HG02840 (cell line): ENCODE measurements at regions not wholly inside any gene's neighbourhood (a gene's known extent, or its start where the extent isn't known, plus 50 kb on each side); places are given as distances from the start of the nearest gene placed in this dataset.
"Not testable (repeated sequence)": the region's sequence is repeated elsewhere in the genome, so short reads cannot be mapped to it uniquely, and the experiment has no call there.

ENCODE experiments used
- ATAC-seq: cut with Tn5 transposase; IDR thresholded peaks from one replicate; pipeline ENCODE4 v1.9.1; 2021; ENCODE audit warnings: mild to moderate bottlenecking, moderate library complexity, moderate number of reproducible peaks; ENCODE audit not compliant: unreplicated experiment, low FRiP score

DNA sequence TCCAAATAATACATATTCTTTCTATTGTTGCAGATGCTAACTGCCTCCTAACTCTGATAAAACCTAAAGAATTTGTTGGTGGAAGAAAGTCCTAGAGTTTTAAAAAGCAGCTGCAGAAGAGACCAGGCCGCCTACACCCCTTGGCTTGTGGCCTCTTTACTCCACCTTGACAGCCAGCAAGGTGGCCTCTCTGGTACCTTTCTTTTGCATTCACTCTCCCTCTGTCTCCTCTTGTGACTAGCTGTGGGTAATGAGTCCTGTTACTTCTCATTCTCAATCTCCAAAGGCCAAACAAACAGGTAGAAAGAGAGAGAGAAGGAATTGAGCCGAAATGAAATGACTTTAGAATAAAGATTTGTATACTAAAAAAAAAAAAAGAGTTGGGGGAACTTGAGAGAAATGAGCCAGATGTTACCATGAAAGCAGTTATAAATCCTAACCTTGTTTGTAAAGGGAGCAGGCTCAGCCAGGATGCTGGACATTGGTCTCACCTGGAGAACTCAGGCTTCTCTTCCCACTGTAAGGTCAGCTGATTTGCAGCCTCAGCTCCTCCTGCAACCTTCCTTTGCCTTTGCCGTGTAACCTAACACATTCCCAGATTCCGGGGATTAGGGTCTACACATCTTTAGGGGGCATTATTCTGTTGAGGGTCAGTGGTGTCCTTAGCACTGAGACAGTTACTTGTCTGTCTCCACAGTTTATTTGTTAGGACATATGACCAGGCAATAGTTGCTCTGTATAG is 164.1 kb upstream of the IRF2BP2 start:
- no peak for ATAC-seq

DNA sequence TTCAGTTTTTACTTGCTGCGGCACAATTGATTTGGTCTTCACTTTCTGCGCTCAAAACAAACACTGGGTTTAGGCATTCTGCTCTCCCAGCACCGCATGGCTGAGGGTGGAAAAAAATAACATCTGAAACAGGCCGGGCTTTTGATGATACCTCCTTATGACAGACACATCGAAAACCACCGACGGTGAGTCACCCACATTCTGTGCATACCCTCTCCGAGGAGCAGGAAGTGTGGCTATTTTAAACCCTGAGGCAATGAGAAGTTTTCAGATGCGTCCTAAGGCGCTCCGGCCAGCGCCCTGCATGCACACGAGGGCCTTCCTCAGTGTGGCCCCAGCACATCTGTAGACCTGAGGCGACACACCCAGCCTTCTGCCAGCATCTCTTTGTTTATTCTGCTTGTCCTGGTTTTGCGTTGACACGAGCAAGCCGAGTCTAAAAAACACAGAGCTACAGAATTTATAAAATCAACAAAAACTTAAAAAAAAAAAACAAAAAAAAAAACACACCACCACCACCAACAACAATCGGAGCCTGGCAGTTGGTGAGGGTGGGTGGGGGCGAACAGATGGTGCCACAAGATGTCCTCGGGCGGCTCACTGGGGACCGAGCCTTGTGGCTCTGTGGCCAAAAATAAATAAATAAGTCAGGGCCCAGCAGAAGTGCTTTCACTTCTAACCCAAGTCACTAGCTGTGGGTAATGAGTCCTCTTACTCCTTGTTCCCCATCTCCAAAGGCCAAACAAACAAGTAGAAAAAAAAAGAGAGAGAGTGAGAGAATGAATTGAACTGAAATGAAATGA is 162.6 kb upstream of the IRF2BP2 start:
- peak; percentile 89 for ATAC-seq

DNA sequence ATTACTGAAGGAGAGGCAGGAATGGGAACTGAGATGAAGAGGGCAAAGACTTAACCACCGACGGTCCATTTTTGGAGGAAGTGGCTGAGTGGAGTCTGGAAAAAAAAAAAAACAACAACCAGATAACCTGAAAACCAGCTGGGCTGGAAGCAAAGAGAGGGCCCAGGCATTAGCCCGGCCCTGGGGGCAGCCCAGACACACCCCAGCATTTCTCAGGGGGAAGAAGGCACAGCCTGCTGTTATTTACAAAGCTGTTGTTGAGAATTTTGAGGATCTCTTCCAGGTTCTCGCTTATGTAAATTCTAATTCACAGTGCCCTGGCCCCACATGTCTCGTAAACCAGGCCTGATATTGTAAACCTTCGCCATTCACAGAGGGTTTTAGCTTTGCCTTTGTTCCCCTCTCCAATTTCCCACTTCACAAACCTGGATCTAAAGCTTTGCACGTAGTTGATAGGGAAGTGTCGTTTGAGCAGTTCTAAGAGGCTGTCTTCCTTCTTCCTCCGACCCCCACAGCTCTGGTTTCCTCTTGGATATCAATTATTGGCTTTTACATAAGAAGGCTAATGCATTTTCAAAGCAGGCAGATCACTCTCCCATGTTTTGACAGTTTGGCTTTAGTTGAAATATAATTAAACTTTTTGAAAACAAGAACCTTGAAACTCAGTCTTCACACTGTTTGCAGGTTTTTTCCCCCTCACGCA is 161.8 kb upstream of the IRF2BP2 start:
- no peak for ATAC-seq

DNA sequence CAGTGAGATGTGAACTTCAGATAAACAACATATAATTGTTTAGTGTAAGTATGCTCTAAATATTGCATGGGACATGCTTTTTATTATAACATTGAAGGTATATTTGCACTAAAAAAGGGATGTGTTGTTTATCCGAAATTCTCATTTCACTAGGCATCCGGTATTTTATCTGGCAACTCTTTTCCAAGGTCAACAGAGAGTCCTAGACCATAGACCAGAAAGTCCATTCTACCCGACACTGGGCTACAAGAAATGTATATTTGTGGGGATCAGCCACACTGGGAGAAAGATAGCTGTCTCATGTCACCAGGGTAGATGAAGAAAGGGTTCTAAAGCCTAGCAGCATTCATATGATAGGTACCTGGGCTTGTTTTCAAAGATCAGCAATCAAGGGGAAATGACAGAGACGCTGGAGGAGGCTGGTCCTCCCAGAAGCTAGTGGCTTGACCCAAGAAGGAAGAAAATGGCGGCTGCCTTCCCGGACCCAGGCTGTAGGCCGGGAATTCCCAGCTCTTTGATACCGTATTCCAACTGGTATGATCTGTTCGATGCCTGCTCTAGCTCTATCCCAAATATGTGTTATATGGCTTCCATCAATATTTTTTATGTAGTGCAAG is 161.1 kb upstream of the IRF2BP2 start:
- ATAC-seq, result no peak

DNA sequence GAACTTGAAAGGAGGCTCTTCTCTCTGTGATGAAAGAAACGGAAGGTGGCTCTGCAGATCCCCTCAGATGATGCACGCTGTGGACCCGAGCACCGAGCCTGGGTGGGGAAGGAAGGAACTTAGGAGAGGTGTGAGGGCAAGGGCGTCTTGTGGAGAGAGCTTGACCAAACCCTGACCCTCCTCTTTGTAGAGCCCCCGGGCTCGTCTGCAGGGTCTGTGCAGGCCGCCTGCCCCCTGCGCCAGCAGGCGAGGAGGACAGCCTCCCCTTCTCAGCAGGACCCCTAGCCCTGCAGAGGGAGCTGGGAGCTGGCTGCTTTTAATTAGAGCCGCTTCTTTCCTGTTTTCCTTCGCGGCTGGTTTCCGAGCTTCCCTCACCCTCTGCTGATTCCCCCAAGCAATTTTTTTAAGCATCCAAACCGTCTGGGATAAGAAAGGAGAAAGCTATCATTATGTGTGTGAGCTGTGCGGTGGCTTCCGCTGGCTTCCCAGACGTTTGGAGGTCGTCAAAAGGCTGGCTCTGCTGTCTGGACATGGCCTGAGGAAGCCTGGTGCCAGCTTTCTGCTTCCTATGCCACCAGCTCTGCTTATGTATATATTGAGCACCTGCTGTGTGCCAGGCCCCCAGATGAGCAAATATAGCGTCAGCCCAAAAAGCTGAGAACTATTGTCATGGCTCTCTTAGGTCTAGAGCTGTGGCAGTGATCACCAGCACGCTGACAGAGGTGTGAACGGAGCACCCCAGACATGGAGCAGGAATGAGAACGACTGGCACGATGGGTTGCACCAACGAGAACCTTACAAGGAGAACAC is 160.2 kb upstream of the IRF2BP2 start:
- ATAC-seq, result no peak

DNA sequence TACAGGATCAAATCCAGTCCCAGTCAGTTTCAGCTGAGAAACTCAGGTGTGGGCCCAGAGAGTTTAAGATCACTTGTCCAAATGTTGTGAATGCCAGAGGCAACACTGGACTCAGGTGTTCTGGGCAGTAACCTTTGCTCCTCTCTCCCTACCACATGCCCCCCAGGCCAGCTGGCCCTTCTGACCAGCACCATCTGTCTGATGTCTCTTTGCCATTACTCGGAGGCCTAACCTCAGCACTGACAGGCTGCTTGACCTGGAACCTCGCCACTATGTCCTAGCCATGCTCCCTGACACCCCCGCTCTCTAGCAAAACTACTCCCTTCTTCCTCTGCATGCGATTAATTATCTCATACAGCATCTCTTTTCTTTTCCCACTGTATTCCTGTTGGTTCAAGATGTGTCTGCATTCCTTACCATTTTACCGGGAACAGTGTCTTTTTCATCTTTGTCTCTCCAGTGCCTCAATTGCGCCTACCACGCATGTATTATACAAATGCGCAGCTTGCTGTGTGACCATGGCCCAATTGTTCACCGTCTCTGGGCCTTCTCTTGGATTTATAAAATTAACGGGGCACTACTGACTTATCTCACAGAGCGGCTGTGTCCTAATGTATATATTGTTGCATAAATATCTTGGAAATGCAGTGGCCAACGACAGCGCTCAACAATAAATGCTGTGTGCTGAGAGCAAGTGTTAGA is 159.5 kb upstream of the IRF2BP2 start:
- no peak for ATAC-seq

DNA sequence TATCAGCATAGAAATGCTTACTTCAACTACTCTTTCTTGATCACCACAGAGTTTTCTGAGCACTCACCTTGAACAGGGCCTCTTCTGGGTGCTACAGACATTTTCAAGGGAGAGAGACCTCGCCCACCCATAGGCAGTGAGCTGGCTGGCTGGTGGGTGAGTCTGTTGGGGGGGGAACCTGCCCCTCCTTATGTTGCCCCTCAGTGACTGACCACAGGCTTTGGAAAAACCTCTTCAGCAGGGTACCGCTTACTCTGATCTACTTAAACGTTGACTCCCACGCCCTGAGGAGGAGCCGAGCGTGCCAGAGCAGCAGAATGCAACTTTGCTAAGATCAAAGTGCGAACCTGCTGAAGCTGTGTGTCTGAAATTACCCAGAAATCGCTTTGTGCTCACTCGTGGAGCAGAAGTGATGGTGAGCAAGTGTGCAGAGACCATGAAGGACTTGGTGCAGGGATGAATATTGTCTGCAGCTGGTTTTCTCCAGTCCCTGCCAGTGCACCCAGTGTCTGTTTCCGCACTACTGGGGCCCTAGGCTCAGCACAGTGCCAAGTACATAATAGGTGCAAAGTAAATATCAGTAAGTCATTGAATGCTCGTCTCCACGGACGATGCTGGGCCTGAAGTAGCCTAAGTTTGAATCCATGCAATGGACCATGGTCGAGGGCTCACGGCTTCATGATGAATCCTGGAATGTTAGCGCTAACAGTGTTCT is 158.7 kb upstream of the IRF2BP2 start:
- ATAC-seq, result no peak

DNA sequence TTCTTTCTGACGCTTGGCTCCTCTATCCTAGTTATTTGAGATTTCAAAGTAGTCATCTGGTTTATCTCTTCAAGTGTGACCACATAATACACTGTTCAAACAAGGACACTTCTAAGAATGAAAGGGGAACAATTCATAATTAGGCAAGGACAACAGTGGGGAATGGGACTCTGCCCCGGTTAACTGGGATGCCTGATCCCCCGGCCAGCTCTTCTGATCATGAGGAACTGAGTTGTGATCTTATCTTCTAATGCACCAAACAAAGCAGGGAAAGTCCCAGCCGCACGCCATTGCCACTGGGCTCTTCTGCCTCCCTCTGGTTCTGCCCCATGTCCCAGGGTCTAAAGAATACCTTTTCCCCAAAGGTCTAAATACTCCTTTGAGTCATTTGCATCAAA is 158.2 kb upstream of the IRF2BP2 start:
- ATAC-seq, result no peak

DNA sequence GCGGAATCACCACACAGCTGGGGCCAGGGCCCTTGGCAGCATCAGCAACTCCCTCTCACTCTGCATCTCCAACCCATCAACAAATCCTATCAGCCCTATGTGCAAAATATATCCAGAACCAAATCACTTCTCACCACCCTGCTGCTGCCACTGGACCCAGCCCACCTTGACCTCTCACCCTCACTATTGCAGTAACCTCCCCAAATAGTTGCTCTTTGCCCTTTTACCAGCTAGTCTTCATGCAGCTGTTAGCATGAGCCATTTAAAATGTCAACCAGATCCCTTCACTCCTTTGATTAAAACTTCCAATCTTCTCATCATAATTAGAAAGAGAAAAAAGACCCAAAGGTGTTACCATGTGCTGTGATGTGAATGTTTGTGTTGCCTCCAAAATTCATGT is 155.7 kb upstream of the IRF2BP2 start:
- ATAC-seq, result no peak

DNA sequence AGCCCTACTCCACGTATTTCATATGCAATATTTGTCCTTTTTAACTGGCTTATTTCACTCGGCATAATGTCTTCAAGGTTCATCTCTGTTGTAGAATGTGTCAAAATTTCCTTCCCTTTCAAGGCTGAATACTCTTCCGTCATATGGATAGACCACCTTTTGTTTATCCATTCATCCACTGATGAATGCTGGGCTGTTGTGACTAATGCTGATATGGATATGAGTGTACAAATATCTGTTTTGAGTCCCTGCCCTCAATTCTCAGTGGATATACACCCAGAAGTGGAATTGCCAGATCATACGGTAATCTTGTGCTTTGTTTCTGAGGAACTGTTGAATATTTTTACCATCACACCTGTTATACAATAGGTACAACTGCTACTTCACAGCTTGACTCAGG is 155.2 kb upstream of the IRF2BP2 start:
- ATAC-seq, result no peak

DNA sequence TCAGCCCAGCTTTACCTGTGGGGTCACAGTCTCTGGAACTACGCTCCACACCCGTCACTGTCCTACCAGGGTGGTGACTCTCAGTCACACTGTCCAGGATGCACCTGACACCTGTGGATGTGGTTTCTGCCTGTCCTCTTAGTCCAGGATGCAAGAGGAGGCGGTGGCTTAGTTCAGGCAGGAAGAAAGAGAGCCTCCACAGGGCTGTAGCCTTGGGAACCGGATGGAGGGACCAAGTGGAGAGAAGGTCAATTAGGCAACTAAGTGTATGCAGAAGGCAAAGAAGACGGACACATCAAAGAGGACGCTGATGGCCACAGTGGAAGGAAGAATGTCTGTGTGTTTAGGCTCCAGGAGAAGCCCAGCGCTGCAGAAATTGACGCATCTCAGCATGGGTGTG is 153.9 kb upstream of the IRF2BP2 start:
- no peak for ATAC-seq

DNA sequence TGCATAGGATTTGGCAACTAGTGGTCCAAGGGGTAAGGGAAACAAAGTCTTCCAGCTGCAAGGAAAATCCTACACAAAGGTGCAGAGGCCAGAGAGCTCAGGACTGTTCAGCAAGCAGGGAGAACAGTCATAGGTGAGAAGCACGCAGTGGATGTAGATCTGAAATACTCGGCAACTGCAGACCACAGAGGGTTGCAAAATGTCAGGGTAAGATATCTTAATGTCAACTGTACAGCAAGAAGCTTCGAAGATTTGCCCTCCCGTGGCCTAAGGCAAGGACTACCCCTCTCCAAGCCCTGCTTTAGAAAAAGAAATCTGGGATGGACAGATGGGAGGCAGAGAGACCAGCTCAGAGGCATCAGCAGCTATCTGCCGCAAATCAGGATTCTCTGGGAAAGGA is 153.4 kb upstream of the IRF2BP2 start:
- no peak for ATAC-seq

DNA sequence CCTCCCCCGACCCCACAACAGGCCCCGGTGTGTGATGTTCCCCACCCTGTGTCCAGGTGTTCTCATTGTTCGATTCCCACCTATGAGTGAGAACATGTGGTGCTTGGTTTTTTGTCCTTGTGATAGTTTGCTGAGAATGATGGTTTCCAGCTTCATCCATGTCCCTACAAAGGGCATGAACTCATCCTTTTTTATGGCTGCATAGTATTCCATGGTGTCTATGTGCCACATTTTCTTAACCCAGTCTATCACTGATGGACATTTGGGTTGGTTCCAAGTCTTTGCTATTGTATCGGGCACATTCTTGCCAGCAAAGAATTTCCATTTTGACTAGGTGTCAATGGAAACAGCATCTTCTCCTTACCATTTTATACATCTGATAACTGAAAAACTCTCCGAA is 152.1 kb upstream of the IRF2BP2 start:
- not testable (repeated sequence) for ATAC-seq

DNA sequence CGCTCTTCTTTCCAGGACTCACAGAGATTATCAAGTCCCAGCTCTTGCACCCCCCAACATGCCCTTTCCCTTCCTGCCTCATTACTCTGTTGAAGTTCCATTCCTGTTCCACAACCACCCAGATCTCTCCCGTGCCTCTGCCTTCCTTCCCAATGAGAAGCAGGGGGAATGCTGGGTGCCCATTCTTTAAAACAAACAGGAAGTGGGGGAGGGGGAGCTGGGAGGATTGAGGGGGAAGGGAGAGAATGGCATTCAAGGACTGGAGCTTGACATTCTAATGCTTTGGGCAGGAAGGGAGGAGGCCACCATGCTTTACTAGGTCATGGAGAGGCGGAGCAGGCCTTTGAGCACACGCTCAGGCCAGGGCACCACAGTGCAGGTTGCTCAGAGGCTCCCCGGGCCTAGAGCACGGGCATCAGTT is 150.3 kb upstream of the IRF2BP2 start:
- no peak for ATAC-seq

DNA sequence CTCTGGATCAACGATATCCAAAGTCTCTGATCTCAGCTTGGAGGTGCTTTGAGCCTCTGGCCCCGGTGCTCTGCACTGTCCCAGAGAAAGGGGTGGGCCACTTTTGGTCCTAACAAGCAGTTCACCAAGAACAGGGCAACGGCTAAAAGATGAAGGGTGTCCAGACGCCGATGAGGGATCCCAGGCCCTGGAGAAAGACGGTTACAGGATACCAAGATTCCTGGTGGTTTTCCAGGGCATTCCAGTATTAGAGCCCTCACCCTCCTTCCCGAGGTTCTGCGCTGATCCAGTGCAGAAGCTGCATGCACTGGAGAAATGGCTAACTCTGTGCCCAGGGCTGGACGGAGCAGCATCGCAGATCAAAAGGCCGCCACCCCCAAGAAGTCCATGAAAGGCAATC is 149.9 kb upstream of the IRF2BP2 start:
- no peak for ATAC-seq

DNA sequence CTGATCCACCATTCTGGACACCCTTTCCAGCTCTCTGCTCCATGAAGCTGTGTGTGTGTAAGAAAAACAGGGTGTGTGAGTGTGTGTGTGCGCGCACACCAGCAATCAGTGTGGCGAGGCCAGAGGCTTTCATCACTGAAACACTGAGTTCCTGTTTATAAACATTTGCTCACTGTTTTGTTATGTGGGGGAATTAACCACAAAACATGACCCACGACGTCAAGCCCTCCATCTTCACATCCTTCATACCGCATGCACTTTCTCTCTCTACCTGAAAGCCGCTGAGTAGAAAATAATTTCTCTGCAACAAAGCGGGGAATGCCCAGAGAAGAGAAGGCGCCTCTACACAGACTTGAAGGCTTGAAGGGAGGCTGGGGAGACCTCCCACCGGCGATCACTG is 148.9 kb upstream of the IRF2BP2 start:
- ATAC-seq, result no peak

DNA sequence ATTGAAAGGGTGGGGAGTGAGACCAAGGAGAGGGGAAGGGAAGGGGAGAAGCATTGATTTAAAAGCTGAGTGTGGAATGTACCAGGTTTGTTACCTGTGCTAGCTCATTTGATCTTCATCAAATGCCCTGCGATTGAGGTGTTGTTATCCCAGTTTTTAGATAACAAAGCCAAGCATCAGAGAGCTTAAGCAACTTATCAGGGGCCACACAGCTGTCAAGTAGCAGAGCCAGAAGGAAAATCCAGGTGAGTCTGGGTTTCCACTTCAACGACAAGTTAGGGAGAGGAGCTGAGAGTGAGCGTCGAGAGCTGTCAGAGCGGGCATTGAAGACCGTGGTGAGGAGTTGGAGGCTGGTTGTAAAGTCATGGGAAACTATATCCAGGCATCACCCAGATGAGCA is 146.9 kb upstream of the IRF2BP2 start:
- ATAC-seq, result no peak

DNA sequence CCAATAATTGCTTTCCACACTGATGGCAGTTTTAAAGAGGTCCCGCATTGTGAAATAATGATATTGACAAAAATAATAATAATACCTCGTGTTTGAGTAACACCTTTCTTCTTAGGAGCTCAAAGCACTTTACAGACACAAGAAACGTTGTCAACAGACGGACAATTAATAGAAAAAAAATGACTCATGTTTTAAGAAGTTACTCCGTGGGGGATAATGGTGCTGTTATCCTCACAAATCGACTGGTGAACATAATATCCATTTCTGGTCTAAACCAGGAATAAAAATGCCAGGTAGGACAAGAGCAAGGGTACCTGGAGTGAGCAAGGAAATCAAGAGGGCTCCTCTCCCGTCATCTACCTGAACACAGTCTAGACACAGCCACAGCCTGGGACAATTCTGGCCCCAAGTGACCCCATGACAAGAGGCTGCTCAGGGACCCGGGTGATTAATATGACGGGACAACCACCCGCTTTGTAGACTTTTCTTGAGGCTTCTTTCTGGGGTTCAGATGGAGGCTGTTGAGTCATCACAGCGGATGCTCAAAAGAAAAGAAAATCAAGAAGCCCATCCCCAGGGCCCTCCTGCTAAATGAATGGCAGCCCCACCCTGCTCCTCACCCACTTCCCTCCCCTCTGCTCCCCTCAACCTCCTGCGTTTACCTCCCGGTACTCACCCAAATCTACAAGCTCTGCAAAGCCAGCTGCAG is 146.2 kb upstream of the IRF2BP2 start:
- ATAC-seq, result no peak
